ENCODE measurements at regions not wholly inside any gene's neighbourhood (a gene's known extent, or its start where the extent isn't known, plus 50 kb on each side); places are given as distances from the start of the nearest gene placed in this dataset.
"Not testable (repeated sequence)": the region's sequence is repeated elsewhere in the genome, so short reads cannot be mapped to it uniquely, and the experiment has no call there.

GRCh38 chr2:174673440-174673839 lies 75.8 kb upstream of the WIPF1 start:
- no peak for DNase-seq (ENCODE audit: low read depth, low spot score)
- ChIA-PET POLR2A (no interaction called here), CTCF (interaction anchor here (1.0 to 1.4 kb wide), 3 partner anchors 14 to 126 kb away, joined by 3 to 6 read pairs (median 5); no protein-coding TSS in a partner anchor)
- no peak overlapping the region for H3K4me3 ChIP-seq (ENCODE audit: low read depth, low read length)
- no peaks in the 10 kb centered on the region for H3K27me3 ChIP-seq (ENCODE audit: control insufficient read depth, insufficient read depth, low read length)
- TF ChIP-seq, protein P1, sequence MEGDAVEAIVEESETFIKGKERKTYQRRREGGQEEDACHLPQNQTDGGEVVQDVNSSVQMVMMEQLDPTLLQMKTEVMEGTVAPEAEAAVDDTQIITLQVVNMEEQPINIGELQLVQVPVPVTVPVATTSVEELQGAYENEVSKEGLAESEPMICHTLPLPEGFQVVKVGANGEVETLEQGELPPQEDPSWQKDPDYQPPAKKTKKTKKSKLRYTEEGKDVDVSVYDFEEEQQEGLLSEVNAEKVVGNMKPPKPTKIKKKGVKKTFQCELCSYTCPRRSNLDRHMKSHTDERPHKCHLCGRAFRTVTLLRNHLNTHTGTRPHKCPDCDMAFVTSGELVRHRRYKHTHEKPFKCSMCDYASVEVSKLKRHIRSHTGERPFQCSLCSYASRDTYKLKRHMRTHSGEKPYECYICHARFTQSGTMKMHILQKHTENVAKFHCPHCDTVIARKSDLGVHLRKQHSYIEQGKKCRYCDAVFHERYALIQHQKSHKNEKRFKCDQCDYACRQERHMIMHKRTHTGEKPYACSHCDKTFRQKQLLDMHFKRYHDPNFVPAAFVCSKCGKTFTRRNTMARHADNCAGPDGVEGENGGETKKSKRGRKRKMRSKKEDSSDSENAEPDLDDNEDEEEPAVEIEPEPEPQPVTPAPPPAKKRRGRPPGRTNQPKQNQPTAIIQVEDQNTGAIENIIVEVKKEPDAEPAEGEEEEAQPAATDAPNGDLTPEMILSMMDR (IDR thresholded peaks at IDR 0.05; ENCODE audit: low read depth, low read length): no peak
- H3K27ac ChIP-seq (ENCODE audit: low read depth, low read length): no peak overlapping the region
- peaks cover 5% of the 10 kb centered on the region; the same call in 1 of the 2 replicates for H3K9me3 ChIP-seq (ENCODE audit: control insufficient read depth, insufficient read depth, low read length)

- H3K9me3 ChIP-seq (ENCODE audit: control insufficient read depth, insufficient read depth, low read length); H3K27me3 ChIP-seq (ENCODE audit: control insufficient read depth, insufficient read depth, low read length); H3K27ac ChIP-seq (ENCODE audit: low read depth, low read length); DNase-seq (ENCODE audit: low read depth, low spot score); H3K4me3 ChIP-seq (ENCODE audit: low read depth, low read length); POLR2A ChIA-PET; CTCF ChIA-PET: not testable (repeated sequence)
Observed at GRCh38 chr2:174671532-174671931, 73.9 kb upstream of the WIPF1 start.

- H3K27me3 ChIP-seq (ENCODE audit: control insufficient read depth, insufficient read depth, low read length): no peaks in the 10 kb centered on the region
- no peak overlapping the region for H3K27ac ChIP-seq (ENCODE audit: low read depth, low read length)
- CTCF ChIA-PET: no interaction called here
- POLR2A ChIA-PET: no interaction called here
- H3K9me3 ChIP-seq (ENCODE audit: control insufficient read depth, insufficient read depth, low read length): peaks cover 5% of the 10 kb centered on the region; the same call in 1 of the 2 replicates
- no peak overlapping the region for H3K4me3 ChIP-seq (ENCODE audit: low read depth, low read length)
- no peak for DNase-seq (ENCODE audit: low read depth, low spot score)
- TF ChIP-seq, protein P1 (IDR thresholded peaks at IDR 0.05; ENCODE audit: low read depth, low read length): no peak
Observed at GRCh38 chr2:174670446-174670845, 72.8 kb upstream of the WIPF1 start.

DNA sequence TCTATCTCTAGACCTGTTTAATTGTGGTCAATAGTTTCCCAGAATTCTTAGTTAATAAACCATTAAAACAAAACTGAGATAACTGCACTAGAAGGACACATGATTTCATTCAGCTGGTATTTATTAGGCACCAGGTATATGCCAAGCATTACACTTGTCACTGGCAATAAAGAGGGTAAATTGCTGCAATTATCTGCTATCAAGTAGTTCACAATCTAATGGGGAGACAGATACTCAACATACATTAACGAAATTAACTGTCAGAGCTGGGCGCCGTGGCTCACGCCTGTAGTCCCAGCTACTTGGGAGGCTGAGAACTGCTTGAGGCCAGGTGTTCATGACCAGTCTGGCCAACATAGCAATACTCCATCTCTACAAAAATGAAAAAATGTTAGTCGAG lies 71.7 kb upstream of the WIPF1 start:
- Histone ChIP-seq H3K27me3 (ENCODE audit: control insufficient read depth, insufficient read depth, low read length) (no peaks in the 10 kb centered on the region), H3K9me3 (ENCODE audit: control insufficient read depth, insufficient read depth, low read length) (peaks cover 5% of the 10 kb centered on the region; the same call in 1 of the 2 replicates), H3K27ac (ENCODE audit: low read depth, low read length) (no peak overlapping the region), H3K4me3 (ENCODE audit: low read depth, low read length) (no peak overlapping the region)
- ChIA-PET POLR2A (no interaction called here), CTCF (interaction anchor here (0.6 kb wide), 1 partner anchor 89 kb away, joined by 5 read pairs; no protein-coding TSS in a partner anchor)
- no peak for DNase-seq (ENCODE audit: low read depth, low spot score)
- TF ChIP-seq, protein P1 (IDR thresholded peaks at IDR 0.05; ENCODE audit: low read depth, low read length): no peak

- Histone ChIP-seq H3K9me3 (ENCODE audit: control insufficient read depth, insufficient read depth, low read length) (peaks cover 5% of the 10 kb centered on the region; the same call in 1 of the 2 replicates), H3K27ac (ENCODE audit: low read depth, low read length) (no peak overlapping the region), H3K27me3 (ENCODE audit: control insufficient read depth, insufficient read depth, low read length) (no peaks in the 10 kb centered on the region), H3K4me3 (ENCODE audit: low read depth, low read length) (no peak overlapping the region)
- TF ChIP-seq, protein P1 (IDR thresholded peaks at IDR 0.05; ENCODE audit: low read depth, low read length): no peak
- POLR2A ChIA-PET: no interaction called here
- CTCF ChIA-PET: interaction anchor here (0.9 kb wide), 1 partner anchor 205 kb away, joined by 3 read pairs; no protein-coding TSS in a partner anchor
- no peak for DNase-seq (ENCODE audit: low read depth, low spot score)
Observed at GRCh38 chr2:174668075-174668474, 70.5 kb upstream of the WIPF1 start.
